ENCODE measurements at regions not wholly inside any gene's neighbourhood (a gene's known extent, or its start where the extent isn't known, plus 50 kb on each side); places are given as distances from the start of the nearest gene placed in this dataset.

DNA sequence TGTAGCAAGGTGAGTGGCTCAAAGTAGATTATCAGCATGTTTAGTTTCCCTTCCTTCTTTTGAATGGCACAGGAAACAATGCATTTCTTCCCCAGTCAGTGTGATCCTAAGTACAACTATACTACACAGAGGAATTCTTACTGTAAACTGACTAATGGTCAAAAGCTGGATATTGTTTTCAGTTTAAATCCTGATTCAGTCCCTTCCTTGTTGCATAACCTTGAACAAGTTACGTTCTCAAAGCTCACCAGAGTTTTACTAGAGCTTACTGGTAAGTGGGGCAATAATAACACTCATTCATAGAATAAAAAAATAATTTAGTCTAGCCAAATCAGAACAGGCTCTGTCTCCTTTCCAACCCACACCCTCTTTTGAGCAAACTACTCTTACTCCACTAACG lies 180.1 kb downstream of the POSTN start:
- H3K27me3 ChIP-seq (ENCODE audit: insufficient read depth, low read length), result no peaks in the 10 kb centered on the region
- BruUV-seq (replicated peaks), result no TSS peak
- intact Hi-C loops (cut with micrococcal nuclease), result no loop called here
- no peak overlapping the region for H3K4me3 ChIP-seq (replicated peaks in 1 of 2; ENCODE audit: low read depth in 1 of 2, low read length in 2 of 2)
- RAD21 ChIA-PET (ENCODE audit: low non-redundant PET in 1 of 2, low total read pairs in 2 of 2, uncharacterized antibody in 2 of 2, unreplicated experiment in 2 of 2), result no interaction called here
- DNase-seq (ENCODE audit: low read depth, low spot score) (no peak), ATAC-seq (no peak)
- no peak overlapping the region for H2AFZ ChIP-seq (ENCODE audit: low read depth, low read length, poor library complexity, severe bottlenecking)
- POLR2A ChIA-PET, result no interaction called here
- H3K36me3 ChIP-seq (ENCODE audit: control insufficient read depth in 1 of 2, insufficient read depth in 2 of 2, low read length in 2 of 2), result no peaks in the 10 kb centered on the region
- H3K79me2 ChIP-seq (ENCODE audit: insufficient read depth, low read length), result no peaks in the 10 kb centered on the region
- H4K20me1 ChIP-seq (ENCODE audit: insufficient read depth), result no peaks in the 10 kb centered on the region
- no peak overlapping the region for H3K9ac ChIP-seq (ENCODE audit: low read length)
- H3K9me2 ChIP-seq (ENCODE audit: insufficient read depth), result no peaks in the 10 kb centered on the region
- H3K9me3 ChIP-seq (ENCODE audit: control insufficient read depth in 1 of 2, insufficient read depth in 1 of 2, low read depth in 1 of 2, low read length in 2 of 2), result peaks cover 11 to 18% of the 10 kb centered on the region in 2 experiments; a peak in 2 of 4 replicates
- no peak overlapping the region for H3K27ac ChIP-seq (ENCODE audit: low read depth, low read length)
- no peak overlapping the region for H3K4me2 ChIP-seq (ENCODE audit: low read length)
- H3K4me1 ChIP-seq (ENCODE audit: control insufficient read depth in 1 of 2, insufficient read depth in 2 of 2, low read length in 2 of 2), result no peaks in the 10 kb centered on the region
- CTCF ChIA-PET, result no interaction called here
- TF ChIP-seq, protein P1, sequence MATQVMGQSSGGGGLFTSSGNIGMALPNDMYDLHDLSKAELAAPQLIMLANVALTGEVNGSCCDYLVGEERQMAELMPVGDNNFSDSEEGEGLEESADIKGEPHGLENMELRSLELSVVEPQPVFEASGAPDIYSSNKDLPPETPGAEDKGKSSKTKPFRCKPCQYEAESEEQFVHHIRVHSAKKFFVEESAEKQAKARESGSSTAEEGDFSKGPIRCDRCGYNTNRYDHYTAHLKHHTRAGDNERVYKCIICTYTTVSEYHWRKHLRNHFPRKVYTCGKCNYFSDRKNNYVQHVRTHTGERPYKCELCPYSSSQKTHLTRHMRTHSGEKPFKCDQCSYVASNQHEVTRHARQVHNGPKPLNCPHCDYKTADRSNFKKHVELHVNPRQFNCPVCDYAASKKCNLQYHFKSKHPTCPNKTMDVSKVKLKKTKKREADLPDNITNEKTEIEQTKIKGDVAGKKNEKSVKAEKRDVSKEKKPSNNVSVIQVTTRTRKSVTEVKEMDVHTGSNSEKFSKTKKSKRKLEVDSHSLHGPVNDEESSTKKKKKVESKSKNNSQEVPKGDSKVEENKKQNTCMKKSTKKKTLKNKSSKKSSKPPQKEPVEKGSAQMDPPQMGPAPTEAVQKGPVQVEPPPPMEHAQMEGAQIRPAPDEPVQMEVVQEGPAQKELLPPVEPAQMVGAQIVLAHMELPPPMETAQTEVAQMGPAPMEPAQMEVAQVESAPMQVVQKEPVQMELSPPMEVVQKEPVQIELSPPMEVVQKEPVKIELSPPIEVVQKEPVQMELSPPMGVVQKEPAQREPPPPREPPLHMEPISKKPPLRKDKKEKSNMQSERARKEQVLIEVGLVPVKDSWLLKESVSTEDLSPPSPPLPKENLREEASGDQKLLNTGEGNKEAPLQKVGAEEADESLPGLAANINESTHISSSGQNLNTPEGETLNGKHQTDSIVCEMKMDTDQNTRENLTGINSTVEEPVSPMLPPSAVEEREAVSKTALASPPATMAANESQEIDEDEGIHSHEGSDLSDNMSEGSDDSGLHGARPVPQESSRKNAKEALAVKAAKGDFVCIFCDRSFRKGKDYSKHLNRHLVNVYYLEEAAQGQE (IDR thresholded peaks at IDR 0.05; ENCODE audit: low read depth), result no peak
- TF ChIP-seq RAD21 (IDR thresholded peaks at IDR 0.05; ENCODE audit: low read depth) (no peak), ZFX (IDR thresholded peaks at IDR 0.05) (no peak), POLR2A (IDR thresholded peaks at IDR 0.05; ENCODE audit: borderline replicate concordance, extremely low read depth, insufficient read depth, insufficient read length) (no peak), SRF (IDR thresholded peaks at IDR 0.05; ENCODE audit: low read depth) (no peak), SIN3A (IDR thresholded peaks at IDR 0.05; ENCODE audit: low read depth) (no peak), YY1 (IDR thresholded peaks at IDR 0.05; ENCODE audit: extremely low read depth, insufficient replicate concordance, low read depth, low read length) (no peak), EZH2phosphoT487 (IDR thresholded peaks at IDR 0.05; ENCODE audit: borderline replicate concordance) (no peak), EGR1 (IDR thresholded peaks at IDR 0.05; ENCODE audit: low read depth) (no peak), POLR2AphosphoS5 (IDR thresholded peaks at IDR 0.05; ENCODE audit: low read depth, low read length) (no peak), EZH2 (IDR thresholded peaks at IDR 0.05) (no peak)
- TF ChIP-seq, protein P2, sequence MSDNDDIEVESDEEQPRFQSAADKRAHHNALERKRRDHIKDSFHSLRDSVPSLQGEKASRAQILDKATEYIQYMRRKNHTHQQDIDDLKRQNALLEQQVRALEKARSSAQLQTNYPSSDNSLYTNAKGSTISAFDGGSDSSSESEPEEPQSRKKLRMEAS (IDR thresholded peaks at IDR 0.05), result no peak
- TF ChIP-seq, protein P3, sequence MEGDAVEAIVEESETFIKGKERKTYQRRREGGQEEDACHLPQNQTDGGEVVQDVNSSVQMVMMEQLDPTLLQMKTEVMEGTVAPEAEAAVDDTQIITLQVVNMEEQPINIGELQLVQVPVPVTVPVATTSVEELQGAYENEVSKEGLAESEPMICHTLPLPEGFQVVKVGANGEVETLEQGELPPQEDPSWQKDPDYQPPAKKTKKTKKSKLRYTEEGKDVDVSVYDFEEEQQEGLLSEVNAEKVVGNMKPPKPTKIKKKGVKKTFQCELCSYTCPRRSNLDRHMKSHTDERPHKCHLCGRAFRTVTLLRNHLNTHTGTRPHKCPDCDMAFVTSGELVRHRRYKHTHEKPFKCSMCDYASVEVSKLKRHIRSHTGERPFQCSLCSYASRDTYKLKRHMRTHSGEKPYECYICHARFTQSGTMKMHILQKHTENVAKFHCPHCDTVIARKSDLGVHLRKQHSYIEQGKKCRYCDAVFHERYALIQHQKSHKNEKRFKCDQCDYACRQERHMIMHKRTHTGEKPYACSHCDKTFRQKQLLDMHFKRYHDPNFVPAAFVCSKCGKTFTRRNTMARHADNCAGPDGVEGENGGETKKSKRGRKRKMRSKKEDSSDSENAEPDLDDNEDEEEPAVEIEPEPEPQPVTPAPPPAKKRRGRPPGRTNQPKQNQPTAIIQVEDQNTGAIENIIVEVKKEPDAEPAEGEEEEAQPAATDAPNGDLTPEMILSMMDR (IDR thresholded peaks at IDR 0.05 in 2 of 3, conservative IDR thresholded peaks at IDR 0.05 in 1 of 3; ENCODE audit: borderline replicate concordance in 1 of 3, insufficient read depth in 1 of 3, low read depth in 2 of 3, low read length in 2 of 3), result no peak
- TF ChIP-seq, protein P4, sequence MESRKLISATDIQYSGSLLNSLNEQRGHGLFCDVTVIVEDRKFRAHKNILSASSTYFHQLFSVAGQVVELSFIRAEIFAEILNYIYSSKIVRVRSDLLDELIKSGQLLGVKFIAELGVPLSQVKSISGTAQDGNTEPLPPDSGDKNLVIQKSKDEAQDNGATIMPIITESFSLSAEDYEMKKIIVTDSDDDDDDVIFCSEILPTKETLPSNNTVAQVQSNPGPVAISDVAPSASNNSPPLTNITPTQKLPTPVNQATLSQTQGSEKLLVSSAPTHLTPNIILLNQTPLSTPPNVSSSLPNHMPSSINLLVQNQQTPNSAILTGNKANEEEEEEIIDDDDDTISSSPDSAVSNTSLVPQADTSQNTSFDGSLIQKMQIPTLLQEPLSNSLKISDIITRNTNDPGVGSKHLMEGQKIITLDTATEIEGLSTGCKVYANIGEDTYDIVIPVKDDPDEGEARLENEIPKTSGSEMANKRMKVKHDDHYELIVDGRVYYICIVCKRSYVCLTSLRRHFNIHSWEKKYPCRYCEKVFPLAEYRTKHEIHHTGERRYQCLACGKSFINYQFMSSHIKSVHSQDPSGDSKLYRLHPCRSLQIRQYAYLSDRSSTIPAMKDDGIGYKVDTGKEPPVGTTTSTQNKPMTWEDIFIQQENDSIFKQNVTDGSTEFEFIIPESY (IDR thresholded peaks at IDR 0.05; ENCODE audit: extremely low read depth, insufficient replicate concordance, low read length), result no peak

Data from HCT116 (cell line).